ENCODE measurements at regions not wholly inside any gene's neighbourhood (a gene's known extent, or its start where the extent isn't known, plus 50 kb on each side); places are given as distances from the start of the nearest gene placed in this dataset.

DNA sequence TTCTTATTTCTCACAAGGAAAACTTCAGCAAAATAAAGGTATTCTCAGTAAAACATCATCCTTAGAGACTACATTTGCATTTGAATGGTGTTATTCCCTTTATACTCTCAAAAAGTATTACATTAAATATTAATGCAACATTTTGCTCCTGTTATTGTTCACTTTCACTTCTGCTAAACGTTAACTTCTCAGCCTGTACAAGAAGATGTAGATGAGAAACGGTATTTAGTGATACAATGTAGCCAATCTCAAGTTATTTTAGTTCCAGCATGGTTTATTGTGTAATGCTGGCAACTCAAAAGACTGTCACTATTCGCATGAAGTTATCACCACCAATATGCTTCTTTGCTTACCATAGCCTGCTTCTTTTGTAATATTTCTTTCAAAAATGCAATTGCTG, 514.1 kb downstream of the CPS1 start:
- no peak for DNase-seq

- no peak for DNase-seq
Observed at GRCh38 chr2:211077216-211077767, 520.9 kb downstream of the CPS1 start.

GRCh38 chr2:211084352-211084751, 528.0 kb downstream of the CPS1 start:
- DNase-seq, result no peak

DNA sequence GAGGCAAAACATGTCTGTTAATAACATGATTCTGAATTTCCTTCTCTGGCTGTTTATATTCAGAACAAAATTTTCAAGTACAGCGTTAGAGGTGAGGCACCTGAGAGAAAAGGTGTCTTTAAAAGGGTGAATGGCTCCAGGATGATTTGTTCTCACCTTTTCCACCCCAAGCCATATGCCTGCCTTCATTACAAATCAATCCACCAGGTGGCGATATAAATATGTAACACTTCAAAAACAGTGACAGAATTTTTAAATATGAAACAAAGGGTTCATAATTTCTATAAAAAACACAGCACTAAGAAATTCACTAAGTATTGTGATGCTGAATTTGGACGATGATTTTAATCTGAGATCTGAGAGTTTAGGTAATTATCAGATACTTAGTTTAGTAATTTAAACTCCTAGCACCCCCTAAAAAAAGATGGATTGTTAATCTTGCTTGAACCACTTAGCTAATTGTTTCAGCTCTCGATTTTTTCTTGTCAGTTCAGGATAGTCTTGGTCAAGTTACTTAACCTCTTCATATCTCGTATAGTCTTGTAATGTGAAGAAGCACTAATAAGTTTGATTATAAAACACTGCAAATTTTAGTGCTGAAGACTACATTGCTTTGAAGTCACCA, 528.8 kb downstream of the CPS1 start:
- no peak for DNase-seq

DNA sequence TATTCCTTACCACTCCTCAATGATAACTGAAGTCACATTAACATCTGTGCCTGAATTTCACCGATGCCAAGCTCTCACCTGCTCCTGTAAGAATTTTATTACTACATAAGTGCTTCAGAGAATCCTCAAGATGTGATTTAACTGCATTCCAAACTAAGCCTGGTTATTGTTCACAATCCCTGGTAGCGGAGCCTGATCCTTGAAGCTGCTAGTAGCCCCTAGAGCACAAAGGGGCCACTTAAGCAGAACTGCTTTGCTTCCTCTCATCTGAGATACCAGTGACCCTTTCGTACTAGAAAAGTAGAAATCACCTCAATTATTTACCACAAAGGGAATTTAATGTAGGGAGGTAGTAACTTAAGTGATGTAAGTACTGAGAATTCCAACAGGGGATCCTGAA, 529.6 kb downstream of the CPS1 start:
- no peak for DNase-seq

DNA sequence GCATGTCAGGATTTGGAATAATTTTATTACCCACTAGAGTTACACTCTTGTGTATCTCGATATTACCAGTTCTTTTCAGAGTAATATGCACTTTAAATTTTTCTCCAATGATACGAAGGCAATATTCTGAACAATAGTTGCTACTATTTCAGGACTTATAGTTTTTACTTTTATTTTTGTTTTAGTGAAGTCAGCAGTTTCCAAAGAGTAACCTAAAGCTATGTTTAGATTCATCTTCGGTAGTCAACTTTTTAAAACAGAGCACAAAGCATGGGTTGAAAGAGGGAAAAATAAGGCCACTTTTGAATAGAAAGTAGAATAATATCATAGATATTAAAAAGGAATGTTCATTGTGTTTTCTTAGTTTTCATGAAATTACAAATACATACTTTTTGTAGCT, 532.7 kb downstream of the CPS1 start:
- no peak for DNase-seq

- no peak for DNase-seq
Observed at GRCh38 chr2:211093743-211094303, 537.4 kb downstream of the CPS1 start.

GRCh38 chr2:211103989-211104388, 547.6 kb downstream of the CPS1 start:
- DNase-seq, result no peak

GRCh38 chr2:211113334-211114175, 557.2 kb downstream of the CPS1 start:
- no peak for DNase-seq

DNA sequence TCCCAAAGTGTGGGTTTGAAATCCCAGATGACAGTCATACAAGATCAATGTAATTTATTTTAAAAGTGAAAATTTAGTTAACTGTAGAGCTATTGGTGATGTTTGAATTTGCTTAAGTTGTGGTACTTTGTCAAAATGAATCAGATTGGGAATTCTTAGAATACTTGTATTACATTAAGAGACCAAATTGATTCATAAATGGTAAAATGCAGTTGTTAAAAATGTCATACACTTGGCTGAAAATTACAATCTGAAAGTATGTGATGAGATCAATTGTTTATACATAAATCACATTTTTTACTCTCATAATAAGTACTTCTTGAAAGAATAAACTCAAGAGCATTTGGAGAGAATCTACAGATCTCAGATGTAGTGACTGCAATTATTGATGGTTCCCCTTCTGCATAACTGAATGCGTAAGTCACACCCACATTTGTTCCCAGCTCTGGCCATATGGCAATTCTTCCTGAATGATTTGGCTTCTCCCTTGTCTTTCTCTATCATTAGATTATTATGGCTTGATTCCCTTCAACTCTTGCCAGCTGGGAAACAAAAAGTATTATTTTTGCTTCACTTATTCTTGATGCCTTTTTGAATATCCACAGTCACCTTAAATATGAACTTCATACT, 558.5 kb downstream of the CPS1 start:
- no peak for DNase-seq

DNA sequence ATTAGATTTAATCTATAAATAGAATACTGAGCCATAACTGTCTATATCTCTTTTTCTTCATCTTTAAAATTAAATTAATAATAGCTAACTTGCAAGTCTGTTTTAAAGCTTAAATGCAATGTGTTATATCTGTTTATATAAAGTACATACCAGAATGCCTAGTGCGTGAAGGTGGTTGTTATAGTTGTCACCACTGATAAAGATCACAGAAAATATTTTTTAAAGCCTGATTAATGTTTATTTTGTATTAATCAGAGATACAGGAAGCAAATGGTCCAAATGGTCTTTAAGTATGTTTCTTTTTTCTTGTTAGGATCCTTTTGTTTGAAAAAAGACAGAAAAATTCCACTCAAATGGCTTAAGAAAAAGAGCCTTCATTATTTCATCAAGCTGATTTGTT, 560.6 kb downstream of the CPS1 start:
- DNase-seq, result no peak

DNA sequence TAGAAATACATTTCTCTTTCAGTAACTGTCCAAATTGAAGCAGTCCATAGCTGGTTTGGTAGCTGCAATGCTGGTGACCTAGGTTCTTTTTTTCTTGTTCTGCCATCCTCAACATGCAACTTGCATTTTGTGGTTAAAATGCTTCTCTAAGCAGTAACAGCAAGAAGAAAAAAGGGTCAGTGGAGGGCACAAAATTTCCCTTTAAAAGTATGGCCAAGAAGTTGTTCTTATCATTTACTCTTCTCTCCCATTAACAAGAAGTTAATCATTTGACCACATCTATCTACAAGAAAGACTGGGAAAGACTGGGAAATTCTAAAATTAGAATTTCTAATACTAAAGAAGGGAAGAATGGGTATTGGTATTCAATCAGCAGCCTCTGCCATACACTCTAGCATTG, 569.9 kb downstream of the CPS1 start:
- DNase-seq, result no peak

DNA sequence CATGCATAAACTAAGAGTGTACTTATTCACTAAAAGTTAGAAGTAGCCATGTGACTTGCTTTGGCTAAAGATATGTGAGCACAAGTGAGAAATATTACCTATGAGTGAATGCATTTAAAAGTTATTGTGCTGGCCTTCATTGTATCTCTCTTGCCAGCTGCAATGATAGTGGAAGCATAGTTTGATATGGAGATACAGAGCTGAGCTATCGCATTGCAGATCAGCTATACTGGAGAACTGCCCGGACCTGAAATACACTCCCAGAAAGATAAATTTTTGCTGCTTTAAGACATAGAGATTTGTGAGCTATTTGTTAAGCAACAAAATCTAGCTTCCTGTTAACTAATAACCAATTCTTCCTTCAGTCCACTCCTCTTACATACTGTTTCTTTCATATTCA, 571.1 kb downstream of the CPS1 start:
- DNase-seq, result no peak

- no peak for DNase-seq
Observed at GRCh38 chr2:211128287-211128686, 571.9 kb downstream of the CPS1 start.

DNA sequence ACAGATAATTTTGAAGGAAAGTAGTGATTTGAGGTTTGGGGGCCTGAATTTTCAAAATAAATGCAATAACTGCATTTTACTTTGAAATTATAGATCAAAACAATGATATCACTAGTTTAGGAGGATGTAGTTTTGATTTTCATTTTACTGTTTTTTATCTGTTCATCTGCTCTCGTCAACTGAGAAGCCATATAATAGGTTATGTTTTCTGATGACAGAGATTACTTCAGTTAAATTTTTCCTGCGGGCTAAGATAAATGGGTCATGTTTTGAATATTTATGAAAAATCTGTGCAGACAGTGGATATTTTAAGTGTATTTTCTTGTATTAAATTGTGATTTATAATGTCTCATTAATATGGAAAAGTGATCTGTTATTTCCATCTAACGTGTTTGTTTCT, 573.4 kb downstream of the CPS1 start:
- no peak for DNase-seq

GRCh38 chr2:211132046-211132445, 575.6 kb downstream of the CPS1 start:
- DNase-seq, result no peak

DNA sequence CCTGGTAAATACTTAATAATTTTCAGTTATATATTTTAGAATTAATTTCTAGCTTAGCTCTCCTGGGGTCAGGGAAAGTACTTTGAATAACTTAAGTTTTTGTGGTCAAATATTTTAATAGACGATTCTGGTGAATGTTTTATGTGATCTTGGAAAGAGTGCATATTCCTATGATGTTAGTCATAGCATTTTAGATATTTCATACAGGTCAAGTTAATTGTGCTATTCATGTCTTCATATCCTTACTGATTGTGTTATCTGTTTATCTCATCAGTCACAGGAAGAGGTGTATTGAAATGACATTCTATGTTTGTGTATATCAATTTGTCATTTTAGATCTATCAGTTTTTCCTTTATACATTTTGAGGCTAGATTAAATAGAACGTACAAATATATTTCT, 576.2 kb downstream of the CPS1 start:
- no peak for DNase-seq

DNA sequence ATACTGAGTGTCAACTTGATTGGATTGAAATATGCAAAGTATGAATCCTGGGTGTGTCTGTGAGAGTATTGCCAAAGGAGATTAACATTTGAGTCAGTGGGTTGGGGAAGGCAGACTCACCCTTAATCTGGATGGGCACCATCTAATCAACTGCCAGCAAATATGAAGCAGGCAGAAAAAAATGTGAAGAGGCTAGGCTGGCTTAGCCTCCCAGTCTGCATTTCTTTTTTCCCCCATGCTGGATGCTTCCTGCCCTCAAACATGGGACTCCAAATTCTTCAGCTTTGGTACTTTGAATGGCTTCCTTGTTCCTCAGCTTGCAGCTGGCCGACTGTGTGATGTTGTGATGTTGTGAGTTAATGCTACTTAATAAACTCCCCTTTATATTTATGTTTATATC, 577.4 kb downstream of the CPS1 start:
- DNase-seq, result no peak

DNA sequence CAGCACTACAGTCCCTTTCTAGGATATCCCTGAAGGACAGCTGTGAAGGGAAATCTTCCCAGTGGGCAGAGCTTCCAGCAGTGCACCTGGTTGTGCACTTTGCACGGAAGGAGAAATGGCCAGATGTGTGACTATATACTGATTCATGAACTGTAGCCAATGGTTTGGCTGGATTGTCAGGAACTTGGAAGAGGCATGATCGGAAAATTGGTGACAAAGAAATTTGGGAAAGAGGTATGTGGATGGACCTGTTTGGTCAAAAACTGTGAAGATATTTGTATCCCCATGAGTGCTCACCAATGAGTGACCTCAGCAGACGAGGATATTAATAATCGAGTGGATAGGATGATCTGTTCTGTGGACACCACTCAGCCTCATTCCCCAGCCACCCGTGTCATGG, 582.2 kb downstream of the CPS1 start:
- no peak for DNase-seq

DNA sequence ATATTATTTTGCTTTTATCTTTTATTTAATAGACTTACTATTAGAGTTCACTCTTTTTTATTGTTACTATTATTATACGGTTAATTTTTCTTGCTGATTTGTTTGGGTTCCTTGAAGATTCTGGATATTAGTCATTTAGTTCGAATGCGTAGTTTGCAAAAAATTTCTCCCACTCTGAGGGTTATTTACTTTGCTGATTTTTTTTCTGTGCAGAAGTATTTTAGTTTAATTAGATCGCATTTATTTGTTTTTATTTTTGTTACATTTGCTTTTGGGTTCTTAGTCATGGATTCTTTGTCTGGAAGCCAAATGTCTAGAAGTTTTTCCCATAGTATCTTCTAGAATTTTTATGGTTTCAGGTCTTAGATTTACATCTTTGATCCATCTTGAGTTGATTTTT, 585.2 kb downstream of the CPS1 start:
- DNase-seq, result no peak

DNA sequence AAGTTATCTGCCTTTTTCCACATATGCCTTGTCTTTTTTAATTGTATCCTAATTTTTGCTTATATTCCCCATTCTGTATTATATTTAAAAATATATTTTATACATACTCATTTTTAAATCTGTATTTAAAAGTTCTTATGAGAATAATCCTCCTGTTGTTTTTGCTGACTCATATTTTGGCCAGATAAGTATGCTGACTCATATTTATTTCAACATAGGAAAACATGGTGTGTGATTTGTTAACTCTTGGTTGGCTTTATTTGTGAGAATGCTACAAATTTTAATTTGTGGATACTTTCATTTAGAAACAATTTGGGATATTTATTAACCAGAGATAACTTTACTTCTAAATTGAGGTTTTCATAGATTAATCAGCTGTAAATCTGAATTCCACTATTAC, 587.7 kb downstream of the CPS1 start:
- DNase-seq, result no peak

- no peak for DNase-seq
Observed at GRCh38 chr2:211144974-211145665, 588.7 kb downstream of the CPS1 start.

DNA sequence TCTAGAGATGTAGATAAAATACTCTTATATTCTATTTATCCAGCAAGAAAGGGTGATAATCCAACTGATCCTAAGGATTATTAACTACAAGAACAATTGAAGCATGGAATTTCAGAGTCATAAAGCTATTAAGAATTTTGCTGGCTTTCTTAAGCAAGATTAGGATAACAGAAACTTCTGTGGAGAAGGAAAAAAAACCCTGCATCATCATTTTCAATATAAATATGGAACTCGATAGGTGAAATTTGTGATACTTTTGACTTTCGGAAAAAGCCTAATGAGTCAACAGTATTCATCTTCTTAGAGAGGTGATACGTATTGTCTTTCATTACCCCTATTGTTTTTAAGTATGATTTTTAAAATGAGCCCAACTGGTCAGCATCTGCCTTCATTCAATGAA, 593.3 kb downstream of the CPS1 start:
- no peak for DNase-seq
